ENCODE measurements at regions not wholly inside any gene's neighbourhood (a gene's known extent, or its start where the extent isn't known, plus 50 kb on each side); places are given as distances from the start of the nearest gene placed in this dataset.

DNA sequence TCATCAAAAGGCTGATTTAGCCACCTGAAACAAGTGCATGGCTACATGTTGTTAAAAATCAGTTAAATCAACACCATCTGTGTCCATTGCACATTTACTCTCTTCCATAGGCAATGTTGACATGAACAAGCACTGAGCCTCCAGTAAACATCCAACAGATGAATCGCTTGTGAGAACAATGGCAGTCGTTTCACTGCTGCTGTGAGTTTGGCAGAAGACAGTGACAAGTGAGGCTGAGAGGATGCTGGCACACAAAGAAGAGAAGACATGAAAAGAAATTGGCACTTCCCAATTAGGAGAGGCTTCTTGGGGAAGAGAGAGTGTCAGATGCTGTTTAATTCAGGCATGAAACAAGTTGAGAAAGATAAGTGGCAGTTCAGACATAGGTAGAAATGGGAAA is 227.4 kb upstream of the STT3B start:
- TF ChIP-seq, protein P1, sequence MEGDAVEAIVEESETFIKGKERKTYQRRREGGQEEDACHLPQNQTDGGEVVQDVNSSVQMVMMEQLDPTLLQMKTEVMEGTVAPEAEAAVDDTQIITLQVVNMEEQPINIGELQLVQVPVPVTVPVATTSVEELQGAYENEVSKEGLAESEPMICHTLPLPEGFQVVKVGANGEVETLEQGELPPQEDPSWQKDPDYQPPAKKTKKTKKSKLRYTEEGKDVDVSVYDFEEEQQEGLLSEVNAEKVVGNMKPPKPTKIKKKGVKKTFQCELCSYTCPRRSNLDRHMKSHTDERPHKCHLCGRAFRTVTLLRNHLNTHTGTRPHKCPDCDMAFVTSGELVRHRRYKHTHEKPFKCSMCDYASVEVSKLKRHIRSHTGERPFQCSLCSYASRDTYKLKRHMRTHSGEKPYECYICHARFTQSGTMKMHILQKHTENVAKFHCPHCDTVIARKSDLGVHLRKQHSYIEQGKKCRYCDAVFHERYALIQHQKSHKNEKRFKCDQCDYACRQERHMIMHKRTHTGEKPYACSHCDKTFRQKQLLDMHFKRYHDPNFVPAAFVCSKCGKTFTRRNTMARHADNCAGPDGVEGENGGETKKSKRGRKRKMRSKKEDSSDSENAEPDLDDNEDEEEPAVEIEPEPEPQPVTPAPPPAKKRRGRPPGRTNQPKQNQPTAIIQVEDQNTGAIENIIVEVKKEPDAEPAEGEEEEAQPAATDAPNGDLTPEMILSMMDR (IDR thresholded peaks at IDR 0.05): no peak
- TF ChIP-seq EP300 (IDR thresholded peaks at IDR 0.05): no peak
